ENCODE measurements at regions not wholly inside any gene's neighbourhood (a gene's known extent, or its start where the extent isn't known, plus 50 kb on each side); places are given as distances from the start of the nearest gene placed in this dataset.

DNA sequence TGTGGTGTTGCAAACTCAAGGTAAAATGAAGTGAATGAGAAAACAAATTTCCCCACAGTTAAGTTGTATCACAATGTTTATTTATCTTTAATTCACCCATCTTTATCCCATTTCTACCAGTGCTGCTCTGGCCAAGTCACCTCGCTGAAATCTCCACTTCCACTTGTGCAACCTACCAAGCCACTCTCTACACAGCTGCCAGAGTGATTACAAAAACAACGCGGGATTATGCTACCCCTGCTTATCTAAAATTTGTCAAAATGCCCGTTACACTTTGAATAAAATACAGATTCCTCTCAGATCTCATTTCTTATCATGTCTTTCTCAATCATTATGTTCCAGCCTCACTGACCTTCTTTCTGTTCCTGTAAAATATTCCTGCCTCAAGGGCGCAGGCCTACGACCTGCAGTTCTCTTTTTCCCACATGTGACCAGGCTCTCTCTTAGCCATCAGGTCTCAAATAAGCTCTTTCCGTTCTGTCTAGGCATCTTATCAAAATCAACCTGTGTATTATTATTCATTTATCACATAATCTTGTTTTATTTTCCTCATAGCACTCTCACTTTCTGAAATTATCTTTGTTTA lies 95.6 kb downstream of the NTMT2 start:
- TF ChIP-seq CTCF (IDR thresholded peaks at IDR 0.05) (no peak), EZH2 (IDR thresholded peaks at IDR 0.05; ENCODE audit: borderline replicate concordance, insufficient read depth, low read depth, low read length, poor library complexity, severe bottlenecking) (no peak)

Data from B cell (primary cell).